Duodenal mucosa (tissue), 2 donors: ENCODE measurements at regions not wholly inside any gene's neighbourhood (a gene's known extent, or its start where the extent isn't known, plus 50 kb on each side); places are given as distances from the start of the nearest gene placed in this dataset.

Experiments
- H3K27ac ChIP-seq: one replicate; pipeline ENCODE4 v1.7.0; 2013; ENCODE audit warnings: low read depth, low read length
- H3K27me3 ChIP-seq, 2 donors: one replicate each; pipeline ENCODE4 v1.7.0; 2013; ENCODE audit warnings: low read length in 2 of 2, control low read depth in 1 of 2; ENCODE audit not compliant: insufficient read depth in 2 of 2, control insufficient read depth in 1 of 2
- H3K36me3 ChIP-seq, 2 donors: one replicate each; pipeline ENCODE4 v1.7.0; 2013; ENCODE audit warnings: low read length in 2 of 2, control low read depth in 1 of 2; ENCODE audit not compliant: insufficient read depth in 2 of 2, control insufficient read depth in 1 of 2
- H3K4me1 ChIP-seq, 2 donors: one replicate each; pipeline ENCODE4 v1.7.0; 2013; ENCODE audit warnings: low read length in 2 of 2, control low read depth in 1 of 2; ENCODE audit not compliant: insufficient read depth in 2 of 2, control insufficient read depth in 1 of 2
- H3K4me3 ChIP-seq, 2 donors: one replicate each; pipeline ENCODE4 v1.7.0; 2013; ENCODE audit warnings: low read length in 2 of 2, low read depth in 1 of 2
- H3K9ac ChIP-seq, 2 donors: one replicate each; pipeline ENCODE4 v1.7.0; 2013; ENCODE audit warnings: low read length in 2 of 2, low read depth in 1 of 2
- H3K9me3 ChIP-seq, 2 donors: one replicate each; pipeline ENCODE4 v1.7.0; 2013; ENCODE audit warnings: low read length in 2 of 2, control low read depth in 1 of 2; ENCODE audit not compliant: control insufficient read depth in 1 of 2

DNA sequence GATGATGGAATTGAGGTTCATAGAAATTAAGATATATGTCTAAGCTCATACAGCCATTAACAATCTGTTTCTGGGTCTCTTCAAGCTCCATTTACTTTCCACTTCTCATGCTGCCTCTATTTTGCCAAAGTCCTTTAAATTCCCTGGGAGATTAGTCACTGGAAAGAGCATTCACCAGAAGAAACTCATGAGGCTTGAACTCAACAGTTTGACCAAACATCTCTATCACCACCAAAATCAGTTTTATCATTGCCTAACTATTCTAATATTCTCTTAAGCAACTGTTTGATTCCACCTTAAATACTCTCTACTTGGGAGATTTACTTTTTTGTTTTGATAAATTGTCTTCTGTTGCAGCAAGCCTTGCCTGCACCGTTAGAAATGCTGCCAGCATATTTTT, 881.3 kb downstream of the KCNA4 start:
- no peaks in the 10 kb centered on the region for H3K4me1 ChIP-seq
- H3K27ac ChIP-seq: no peak overlapping the region
- H3K9ac ChIP-seq: no peak overlapping the region
- H3K9me3 ChIP-seq: no peaks in the 10 kb centered on the region
- no peak overlapping the region for H3K4me3 ChIP-seq
- H3K27me3 ChIP-seq: no peaks in the 10 kb centered on the region
- H3K36me3 ChIP-seq: no peaks in the 10 kb centered on the region

DNA sequence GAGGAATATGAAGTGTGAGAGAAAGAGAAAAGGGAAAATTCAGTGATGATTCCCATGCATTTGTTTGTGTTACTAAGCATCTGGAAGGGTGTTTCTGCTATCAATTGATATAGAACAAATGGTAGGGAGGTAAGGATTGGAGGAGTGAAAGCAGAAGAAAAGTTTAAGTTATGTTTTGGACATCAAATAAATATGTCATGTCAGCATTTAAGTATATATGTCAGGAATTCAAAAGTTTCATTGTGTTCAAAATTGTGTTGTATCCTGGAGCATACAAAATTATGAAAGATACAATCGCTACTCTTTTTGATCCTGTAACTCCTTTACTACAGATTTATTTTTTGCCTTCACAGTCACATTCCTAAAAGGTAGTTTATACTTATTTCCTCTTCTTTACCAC, 885.8 kb downstream of the KCNA4 start:
- H3K9ac ChIP-seq: no peak overlapping the region
- no peaks in the 10 kb centered on the region for H3K4me1 ChIP-seq
- H3K36me3 ChIP-seq: no peaks in the 10 kb centered on the region
- H3K27me3 ChIP-seq: no peaks in the 10 kb centered on the region
- H3K27ac ChIP-seq: no peak overlapping the region
- no peaks in the 10 kb centered on the region for H3K9me3 ChIP-seq
- no peak overlapping the region for H3K4me3 ChIP-seq

DNA sequence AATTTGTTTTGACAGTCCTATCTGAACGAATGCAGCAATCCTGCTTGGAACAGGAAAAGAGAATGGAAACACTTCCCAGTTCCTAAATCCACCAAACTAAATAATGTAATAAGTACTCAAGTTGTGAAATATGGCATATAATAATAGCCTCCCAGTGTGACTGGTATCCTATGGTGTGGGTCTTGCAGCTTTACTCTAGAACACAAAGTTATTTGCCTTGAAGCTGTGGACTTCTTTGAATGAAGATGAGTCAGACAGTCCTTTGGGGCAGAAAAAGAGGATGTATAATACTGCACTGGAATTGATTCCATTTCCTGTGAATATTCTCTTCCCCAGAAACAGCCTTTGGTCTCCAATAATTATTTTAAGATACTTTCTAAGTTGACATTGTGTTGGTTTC, 887.0 kb downstream of the KCNA4 start:
- Histone ChIP-seq H3K27me3 (no peaks in the 10 kb centered on the region), H3K36me3 (no peaks in the 10 kb centered on the region), H3K27ac (no peak overlapping the region), H3K4me3 (no peak overlapping the region), H3K9me3 (no peaks in the 10 kb centered on the region), H3K4me1 (no peaks in the 10 kb centered on the region), H3K9ac (no peak overlapping the region)

DNA sequence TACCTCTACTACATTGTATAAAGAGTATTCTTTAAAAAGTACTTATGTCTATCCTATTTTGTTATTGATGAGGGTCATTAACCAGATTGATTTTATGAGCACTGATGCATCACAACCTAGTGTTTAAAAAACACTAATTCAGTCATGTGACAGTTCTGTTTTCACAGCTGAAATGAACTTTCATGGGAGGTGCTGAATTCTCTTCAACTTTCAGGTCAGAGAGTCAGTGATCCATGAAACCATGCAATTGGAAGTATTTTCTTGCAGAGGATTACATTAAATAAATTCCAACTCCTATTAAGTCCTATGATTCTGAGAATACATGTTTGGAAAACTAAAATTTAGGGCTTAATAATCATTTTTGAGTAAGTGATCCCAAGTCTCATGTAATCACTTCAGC, 889.4 kb downstream of the KCNA4 start:
- no peaks in the 10 kb centered on the region for H3K27me3 ChIP-seq
- H3K36me3 ChIP-seq: no peaks in the 10 kb centered on the region
- H3K4me3 ChIP-seq: no peak overlapping the region
- no peaks in the 10 kb centered on the region for H3K4me1 ChIP-seq
- H3K9ac ChIP-seq: no peak overlapping the region
- no peaks in the 10 kb centered on the region for H3K9me3 ChIP-seq
- H3K27ac ChIP-seq: no peak overlapping the region

DNA sequence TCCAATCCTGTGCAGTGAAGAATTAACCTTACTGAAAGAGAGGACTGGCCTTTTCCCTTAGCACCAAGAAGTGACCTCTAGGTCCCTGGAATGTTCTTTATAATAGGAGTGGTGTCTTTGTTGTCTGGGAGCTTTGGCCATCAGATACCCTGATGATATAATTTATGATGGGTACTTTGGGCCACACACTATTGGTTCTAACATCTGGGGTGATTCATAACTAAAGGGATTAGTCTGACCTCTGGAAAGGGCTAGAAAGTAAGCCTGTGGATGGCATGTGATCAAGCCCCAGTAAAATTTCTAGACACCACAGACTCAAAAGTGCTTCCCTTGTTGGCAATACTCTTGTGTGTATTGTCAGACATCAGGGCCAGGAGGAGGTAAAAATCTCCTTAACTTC, 891.2 kb downstream of the KCNA4 start:
- H3K4me1 ChIP-seq: no peaks in the 10 kb centered on the region
- no peaks in the 10 kb centered on the region for H3K27me3 ChIP-seq
- no peak overlapping the region for H3K4me3 ChIP-seq
- H3K9ac ChIP-seq: no peak overlapping the region
- H3K27ac ChIP-seq: no peak overlapping the region
- H3K9me3 ChIP-seq: no peaks in the 10 kb centered on the region
- H3K36me3 ChIP-seq: no peaks in the 10 kb centered on the region

DNA sequence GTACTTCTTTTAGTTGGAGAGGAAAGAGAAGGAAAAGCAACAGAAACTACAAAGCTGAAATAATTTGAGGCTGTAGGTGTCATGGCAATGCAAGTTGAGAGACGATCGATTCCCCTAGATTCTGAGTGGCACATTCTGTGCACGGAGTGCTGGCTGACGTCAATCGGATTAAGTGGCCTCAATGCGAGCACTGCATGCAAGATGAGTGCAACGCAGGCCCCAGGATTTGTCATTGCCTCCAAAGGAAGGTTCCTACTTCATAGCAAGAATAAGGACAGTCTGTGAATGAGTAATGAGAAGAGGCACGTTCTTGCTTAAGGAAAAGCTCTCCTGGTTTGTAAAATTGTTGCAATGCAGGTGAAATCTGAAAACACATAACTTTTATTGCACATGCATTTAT, 892.4 kb downstream of the KCNA4 start:
- Histone ChIP-seq H3K9me3 (no peaks in the 10 kb centered on the region), H3K9ac (no peak overlapping the region), H3K4me1 (no peaks in the 10 kb centered on the region), H3K36me3 (no peaks in the 10 kb centered on the region), H3K4me3 (no peak overlapping the region), H3K27ac (no peak overlapping the region), H3K27me3 (no peaks in the 10 kb centered on the region)

DNA sequence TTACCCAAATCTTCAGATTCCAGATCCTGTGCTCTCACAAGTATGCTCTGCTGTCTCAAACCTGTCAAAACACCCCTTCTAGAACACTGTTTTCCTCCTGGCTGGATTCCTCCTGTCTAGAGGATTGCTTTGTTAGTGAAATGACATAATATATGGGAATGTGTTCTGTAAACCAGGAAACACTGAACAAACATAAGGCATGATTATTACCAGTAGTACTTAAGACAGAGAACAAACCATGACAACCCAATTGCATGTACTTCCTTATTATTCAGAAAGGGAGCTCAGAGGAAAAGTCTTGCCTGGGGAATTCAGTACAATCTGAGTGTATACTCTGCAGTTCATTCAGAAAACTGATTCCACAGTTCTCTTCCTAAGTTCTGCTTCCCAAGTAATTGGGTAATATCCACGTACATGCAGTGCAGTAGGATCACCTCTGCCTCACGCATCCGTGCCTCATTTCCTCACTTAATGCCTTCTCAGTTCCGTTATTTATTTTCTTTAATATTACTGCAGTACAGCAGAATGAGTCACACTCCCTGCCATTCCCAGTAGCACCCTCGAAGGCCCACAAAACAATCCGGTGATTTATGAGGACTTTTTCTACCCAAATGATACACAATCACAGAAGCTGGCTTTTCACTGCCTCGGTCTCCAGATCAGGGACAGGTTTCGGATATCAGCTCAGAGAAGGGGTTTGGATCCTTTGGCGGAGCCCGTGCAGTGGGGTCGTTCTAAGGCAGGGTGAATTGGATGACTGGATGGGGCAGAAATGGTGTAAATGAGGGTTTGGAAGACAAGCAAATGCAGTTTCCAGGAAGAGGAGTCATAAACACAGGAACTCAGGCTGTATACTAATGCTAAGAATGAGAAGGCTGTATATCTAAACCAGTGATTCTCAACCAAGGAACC, 896.9 kb downstream of the KCNA4 start:
- Histone ChIP-seq H3K27me3 (no peaks in the 10 kb centered on the region), H3K9ac (no peak overlapping the region), H3K27ac (no peak overlapping the region), H3K36me3 (no peaks in the 10 kb centered on the region), H3K9me3 (no peaks in the 10 kb centered on the region), H3K4me1 (no peaks in the 10 kb centered on the region), H3K4me3 (no peak overlapping the region)

DNA sequence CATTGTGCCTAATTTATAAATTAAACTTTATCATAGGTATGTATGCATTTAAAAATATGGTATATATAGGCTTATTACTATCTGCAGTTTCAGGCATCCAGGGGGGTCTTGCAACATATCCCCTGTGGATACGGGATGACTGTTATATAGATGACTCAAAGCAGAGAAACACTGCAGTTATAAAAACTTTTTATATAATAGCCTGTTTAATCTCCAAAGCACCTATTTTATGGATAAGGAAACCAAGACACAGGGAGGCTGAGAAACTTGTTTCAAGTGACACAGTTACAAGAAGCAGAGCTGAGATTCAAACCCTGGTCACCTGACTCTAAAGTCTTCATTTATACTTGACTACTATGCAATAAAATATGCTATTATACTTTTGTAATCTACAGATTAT, 897.7 kb downstream of the KCNA4 start:
- Histone ChIP-seq H3K27me3 (no peaks in the 10 kb centered on the region), H3K9me3 (no peaks in the 10 kb centered on the region), H3K9ac (no peak overlapping the region), H3K4me1 (no peaks in the 10 kb centered on the region), H3K27ac (no peak overlapping the region), H3K4me3 (no peak overlapping the region), H3K36me3 (no peaks in the 10 kb centered on the region)

DNA sequence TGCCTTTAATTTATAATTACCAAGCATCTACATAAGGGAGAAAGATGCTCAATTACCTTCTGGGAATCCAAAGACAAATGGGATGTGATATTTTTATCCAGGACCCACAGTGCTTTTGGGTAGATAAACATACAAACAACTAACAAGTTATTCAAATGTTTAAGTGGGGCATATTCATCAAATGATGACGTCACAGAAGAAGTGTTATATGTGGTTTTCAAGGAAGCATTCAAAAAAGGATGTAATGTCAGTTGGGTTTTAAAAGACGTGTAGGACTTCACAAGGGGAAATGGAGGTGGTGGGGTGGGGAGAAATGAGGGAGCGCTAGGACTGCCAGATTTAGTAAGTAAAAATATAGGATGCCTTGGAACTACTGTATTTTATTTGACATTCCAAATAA, 915.9 kb downstream of the KCNA4 start:
- Histone ChIP-seq H3K27me3 (no peaks in the 10 kb centered on the region), H3K27ac (no peak overlapping the region), H3K4me3 (no peak overlapping the region), H3K9me3 (peaks cover 2 to 4% of the 10 kb centered on the region in 2 donors), H3K36me3 (no peaks in the 10 kb centered on the region), H3K4me1 (no peaks in the 10 kb centered on the region), H3K9ac (no peak overlapping the region)

DNA sequence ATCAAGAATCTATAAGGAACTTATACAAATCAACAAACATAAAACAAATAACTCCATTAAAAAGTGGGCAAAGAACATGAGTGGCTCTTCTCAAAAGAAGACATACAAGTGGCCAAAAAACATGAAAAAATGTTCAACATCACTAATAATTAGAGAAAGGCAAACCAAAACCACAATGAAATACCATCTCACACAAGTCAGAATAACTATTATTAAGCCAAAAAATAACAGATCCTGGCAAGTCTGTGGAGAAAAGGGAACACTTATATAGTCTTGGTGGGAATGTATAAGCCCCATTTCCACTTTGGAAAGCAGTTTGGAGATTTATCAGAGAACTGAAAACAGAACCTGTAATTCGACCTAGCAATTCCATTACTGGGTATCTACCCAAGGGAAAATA, 921.0 kb downstream of the KCNA4 start:
- H3K9ac ChIP-seq: no peak overlapping the region
- no peak overlapping the region for H3K4me3 ChIP-seq
- H3K27me3 ChIP-seq: no peaks in the 10 kb centered on the region
- H3K27ac ChIP-seq: no peak overlapping the region
- H3K4me1 ChIP-seq: no peaks in the 10 kb centered on the region
- no peaks in the 10 kb centered on the region for H3K36me3 ChIP-seq
- H3K9me3 ChIP-seq: peaks cover 0 to 6% of the 10 kb centered on the region in 2 donors
